HCT116 (cell line): ENCODE measurements at regions not wholly inside any gene's neighbourhood (a gene's known extent, or its start where the extent isn't known, plus 50 kb on each side); places are given as distances from the start of the nearest gene placed in this dataset.
"Not testable (repeated sequence)": the region's sequence is repeated elsewhere in the genome, so short reads cannot be mapped to it uniquely, and the experiment has no call there.

Experiments used
- ATAC-seq: fragments of 200-7000 bp; cut with Tn5 transposase; 2 replicates; pipeline ENCODE4 v1.9.1; 2020; ENCODE audit warnings: mild to moderate bottlenecking, moderate library complexity
- BruUV-seq: library from RNA; stranded (reverse); fragments of 400-500 nt; replicated peaks from 2 replicates; lab custom pipeline; 2021; lab: Mats Ljungman, UMichigan
- CTCF ChIA-PET: fragments of 300-600 bp; sonication (Branson Sonifier 250); formaldehyde crosslinking; loops from one replicate; lab custom pipeline; 2021; ENCODE audit warnings: antibody characterized with exemption; lab: Charles Lee
- POLR2A ChIA-PET: fragments of 300-600, 350-600 bp; sonication (Branson Sonifier 250); formaldehyde crosslinking; loops from one replicate; lab custom pipeline; 2021; ENCODE audit warnings: antibody characterized with exemption; lab: Charles Lee
- RAD21 ChIA-PET, 2 experiments: fragments of 300-600 bp; sonication (Branson Sonifier 250); formaldehyde crosslinking; loops; one replicate each; lab custom pipeline; 2023; ENCODE audit warnings: low total read pairs in 2 of 2; ENCODE audit not compliant: uncharacterized antibody in 2 of 2, unreplicated experiment in 2 of 2, low non-redundant PET in 1 of 2; lab: Charles Lee
- DNase-seq: peaks from one replicate; pipeline ENCODE4 v3.0.0-alpha.2; 2010; ENCODE audit warnings: low read depth, low spot score
- H2AFZ ChIP-seq: fragments of 200-600 bp; shearing (Covaris generic), sonication (generic); 2 replicates; pipeline ENCODE4 v1.6.1; 2017; ENCODE audit warnings: low read depth, mixed run types, mixed read lengths, antibody characterized with exemption, low read length; ENCODE audit not compliant: poor library complexity, severe bottlenecking
- H3K27ac ChIP-seq: 2 replicates; pipeline ENCODE4 v1.5.1; 2012; ENCODE audit warnings: low read depth, low read length
- H3K27me3 ChIP-seq: fragments of 200-600 bp; sonication (generic); 2 replicates; pipeline ENCODE4 v1.6.1; 2016; ENCODE audit warnings: mixed run types, low read length, mixed read lengths; ENCODE audit not compliant: insufficient read depth
- H3K36me3 ChIP-seq, 2 experiments: fragments of 200-500 bp in 1 of 2; fragments of 200-600 bp in 1 of 2; sonication (Bioruptor generic) in 1 of 2; sonication (generic) in 1 of 2; 2 replicates each; pipeline versions ENCODE4 v1.5.1 to v1.6.1; 2014 to 2016; ENCODE audit warnings: low read length in 2 of 2, inconsistent platforms in 1 of 2, mixed read lengths in 1 of 2, mixed run types in 1 of 2; ENCODE audit not compliant: insufficient read depth in 2 of 2, control insufficient read depth in 1 of 2
- H3K4me1 ChIP-seq, 2 experiments: fragments of 200-600 bp in 1 of 2; sonication (generic) in 1 of 2; 2 replicates each; pipeline versions ENCODE4 v1.5.1 to v1.6.1; 2012 to 2017; ENCODE audit warnings: low read length in 2 of 2, inconsistent platforms in 1 of 2, mild to moderate bottlenecking in 1 of 2, mixed read lengths in 1 of 2, mixed run types in 1 of 2, moderate library complexity in 1 of 2; ENCODE audit not compliant: insufficient read depth in 2 of 2, control insufficient read depth in 1 of 2
- H3K4me2 ChIP-seq: fragments of 200-600 bp; sonication (generic); 2 replicates; pipeline ENCODE4 v1.6.1; 2017; ENCODE audit warnings: mixed run types, low read length, mixed read lengths
- H3K4me3 ChIP-seq, 2 experiments: fragments of 200-600 bp in 1 of 2; sonication (generic) in 1 of 2; replicated peaks in 1 of 2; 2 replicates each; pipeline ENCODE4 v1.5.1; 2011 to 2016; ENCODE audit warnings: low read length in 2 of 2, control low read depth in 1 of 2, low read depth in 1 of 2, mild to moderate bottlenecking in 1 of 2, mixed read lengths in 1 of 2, mixed run types in 1 of 2
- H3K79me2 ChIP-seq: fragments of 200-600 bp; sonication (generic); 2 replicates; pipeline ENCODE4 v1.6.1; 2017; ENCODE audit warnings: mild to moderate bottlenecking, mixed run types, low read length, moderate library complexity, mixed read lengths; ENCODE audit not compliant: insufficient read depth
- H3K9ac ChIP-seq: fragments of 200-600 bp; sonication (generic); 2 replicates; pipeline ENCODE4 v1.6.1; 2016; ENCODE audit warnings: low read length, mixed read lengths
- H3K9me2 ChIP-seq: fragments of 200-600 bp; sonication (generic), shearing (Covaris generic); 2 replicates; pipeline ENCODE4 v1.6.1; 2017; ENCODE audit warnings: mixed run types, mild to moderate bottlenecking, moderate library complexity; ENCODE audit not compliant: insufficient read depth
- H3K9me3 ChIP-seq, 2 experiments: fragments of 200-500 bp in 1 of 2; fragments of 200-600 bp in 1 of 2; sonication (Bioruptor generic) in 1 of 2; sonication (generic) in 1 of 2; 2 replicates each; pipeline ENCODE4 v1.6.1; 2014 to 2017; ENCODE audit warnings: low read length in 2 of 2, mixed read lengths in 2 of 2, inconsistent platforms in 1 of 2, low read depth in 1 of 2, mild to moderate bottlenecking in 1 of 2, mixed run types in 1 of 2, moderate library complexity in 1 of 2; ENCODE audit not compliant: control insufficient read depth in 1 of 2, insufficient read depth in 1 of 2
- H4K20me1 ChIP-seq: fragments of 200-600 bp; sonication (generic), shearing (Covaris generic); 2 replicates; pipeline ENCODE4 v1.6.1; 2017; ENCODE audit warnings: mixed run types, mild to moderate bottlenecking, moderate library complexity; ENCODE audit not compliant: insufficient read depth
- intact Hi-C: fragments of 100-400 bp; cut with micrococcal nuclease; formaldehyde crosslinking; loops from 2 replicates; pipeline ENCODE4 v1.10.0; 2022
- TF ChIP-seq, protein P1 (sequence below): IDR thresholded peaks from 2 replicates; pipeline ENCODE4 v1.6.1; 2012; ENCODE audit warnings: low read depth

DNA sequence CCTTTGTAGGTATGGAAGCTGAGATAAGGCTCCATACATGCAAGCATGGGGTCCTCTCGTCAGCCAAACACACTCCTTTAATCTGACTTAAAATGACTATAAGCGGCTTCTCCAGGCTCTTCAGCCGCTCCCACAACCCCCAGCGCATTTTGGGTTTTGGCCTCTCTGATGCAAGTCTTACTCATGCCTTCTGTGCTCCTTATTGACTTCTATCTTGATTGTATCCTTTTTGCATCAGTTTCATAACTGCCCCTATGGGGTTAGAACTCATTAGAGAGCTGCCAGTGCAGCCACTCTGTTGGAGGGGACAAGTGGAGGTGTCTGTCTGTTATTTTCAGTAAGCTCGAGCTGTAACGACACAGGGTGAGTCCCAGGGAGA, 70.1 kb upstream of the TAB2 start:
- H3K9me3 ChIP-seq, result no peaks in the 10 kb centered on the region
- H2AFZ ChIP-seq, result no peak overlapping the region
- TF ChIP-seq, protein P1, sequence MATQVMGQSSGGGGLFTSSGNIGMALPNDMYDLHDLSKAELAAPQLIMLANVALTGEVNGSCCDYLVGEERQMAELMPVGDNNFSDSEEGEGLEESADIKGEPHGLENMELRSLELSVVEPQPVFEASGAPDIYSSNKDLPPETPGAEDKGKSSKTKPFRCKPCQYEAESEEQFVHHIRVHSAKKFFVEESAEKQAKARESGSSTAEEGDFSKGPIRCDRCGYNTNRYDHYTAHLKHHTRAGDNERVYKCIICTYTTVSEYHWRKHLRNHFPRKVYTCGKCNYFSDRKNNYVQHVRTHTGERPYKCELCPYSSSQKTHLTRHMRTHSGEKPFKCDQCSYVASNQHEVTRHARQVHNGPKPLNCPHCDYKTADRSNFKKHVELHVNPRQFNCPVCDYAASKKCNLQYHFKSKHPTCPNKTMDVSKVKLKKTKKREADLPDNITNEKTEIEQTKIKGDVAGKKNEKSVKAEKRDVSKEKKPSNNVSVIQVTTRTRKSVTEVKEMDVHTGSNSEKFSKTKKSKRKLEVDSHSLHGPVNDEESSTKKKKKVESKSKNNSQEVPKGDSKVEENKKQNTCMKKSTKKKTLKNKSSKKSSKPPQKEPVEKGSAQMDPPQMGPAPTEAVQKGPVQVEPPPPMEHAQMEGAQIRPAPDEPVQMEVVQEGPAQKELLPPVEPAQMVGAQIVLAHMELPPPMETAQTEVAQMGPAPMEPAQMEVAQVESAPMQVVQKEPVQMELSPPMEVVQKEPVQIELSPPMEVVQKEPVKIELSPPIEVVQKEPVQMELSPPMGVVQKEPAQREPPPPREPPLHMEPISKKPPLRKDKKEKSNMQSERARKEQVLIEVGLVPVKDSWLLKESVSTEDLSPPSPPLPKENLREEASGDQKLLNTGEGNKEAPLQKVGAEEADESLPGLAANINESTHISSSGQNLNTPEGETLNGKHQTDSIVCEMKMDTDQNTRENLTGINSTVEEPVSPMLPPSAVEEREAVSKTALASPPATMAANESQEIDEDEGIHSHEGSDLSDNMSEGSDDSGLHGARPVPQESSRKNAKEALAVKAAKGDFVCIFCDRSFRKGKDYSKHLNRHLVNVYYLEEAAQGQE, result no peak
- ChIA-PET RAD21 (no interaction called here), POLR2A (no interaction called here), CTCF (no interaction called here)
- H3K27ac ChIP-seq, result no peak overlapping the region
- H3K27me3 ChIP-seq, result no peaks in the 10 kb centered on the region
- peaks cover 15 to 22% of the 10 kb centered on the region in 2 experiments; a peak in 3 of 4 replicates for H3K4me1 ChIP-seq
- no TSS peak for BruUV-seq
- intact Hi-C loops, result no loop called here
- DNase-seq (no peak), ATAC-seq (no peak)
- H3K4me3 ChIP-seq, result no peak overlapping the region
- no peak overlapping the region for H3K9ac ChIP-seq
- no peaks in the 10 kb centered on the region for H3K9me2 ChIP-seq
- H3K36me3 ChIP-seq, result no peaks in the 10 kb centered on the region
- no peaks in the 10 kb centered on the region for H3K79me2 ChIP-seq
- no peaks in the 10 kb centered on the region for H4K20me1 ChIP-seq
- H3K4me2 ChIP-seq, result no peak overlapping the region

DNA sequence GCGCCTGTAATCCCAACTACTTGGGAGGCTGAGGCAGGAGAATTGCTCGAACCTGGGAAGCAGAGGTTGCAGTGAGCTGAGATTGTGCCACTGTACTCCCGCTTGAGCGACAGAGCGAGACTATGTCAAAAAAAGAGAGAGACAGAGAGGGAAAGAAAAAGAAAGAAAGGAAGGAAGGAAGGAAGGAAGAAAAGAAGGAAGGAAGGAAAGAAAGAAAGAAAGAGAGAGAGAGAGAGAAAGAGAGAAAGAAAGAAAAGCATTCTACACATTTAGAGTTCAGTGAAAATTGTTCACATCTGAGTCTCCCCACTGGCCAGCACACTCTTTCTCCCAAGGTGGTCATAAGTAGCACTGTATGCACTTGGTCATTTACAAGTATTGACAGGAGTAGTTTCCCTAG, 69.2 kb upstream of the TAB2 start:
- H3K36me3 ChIP-seq, BruUV-seq, H3K9me3 ChIP-seq, H3K27ac ChIP-seq, H2AFZ ChIP-seq, H3K79me2 ChIP-seq, H3K27me3 ChIP-seq, CTCF ChIA-PET, H3K9me2 ChIP-seq, H3K4me3 ChIP-seq, H4K20me1 ChIP-seq, intact Hi-C loops, POLR2A ChIA-PET, RAD21 ChIA-PET, H3K9ac ChIP-seq, ATAC-seq, DNase-seq, H3K4me2 ChIP-seq: not testable (repeated sequence)
- peaks cover 11 to 15% of the 10 kb centered on the region in 2 experiments; a peak in 3 of 4 replicates for H3K4me1 ChIP-seq
